Fibroblast of lung (primary cell): ENCODE measurements at regions not wholly inside any gene's neighbourhood (a gene's known extent, or its start where the extent isn't known, plus 50 kb on each side); places are given as distances from the start of the nearest gene placed in this dataset.

Source experiments
- DNase-seq, 2 donors: peaks; one replicate each; pipeline versions ENCODE4 v3.0.0 to v3.0.0-alpha.2; 2010; ENCODE audit warnings: low read depth in 2 of 2
- H2AFZ ChIP-seq: 2 replicates; pipeline ENCODE4 v1.5.1; 2012; ENCODE audit warnings: low read length, control low read depth, inconsistent platforms
- H3K27ac ChIP-seq: 2 replicates; pipeline ENCODE4 v1.5.1; 2011; ENCODE audit warnings: low read length, control low read depth; ENCODE audit not compliant: insufficient read depth
- H3K27me3 ChIP-seq: 2 replicates; pipeline ENCODE4 v1.5.1; 2011; ENCODE audit warnings: mild to moderate bottlenecking, low read length; ENCODE audit not compliant: control insufficient read depth, insufficient read depth
- H3K36me3 ChIP-seq: 2 replicates; pipeline ENCODE4 v1.5.1; 2011; ENCODE audit warnings: low read length; ENCODE audit not compliant: control insufficient read depth, insufficient read depth
- H3K4me1 ChIP-seq: 2 replicates; pipeline ENCODE4 v1.5.1; 2011; ENCODE audit warnings: low read length; ENCODE audit not compliant: control insufficient read depth, insufficient read depth; ENCODE audit errors: extremely low read depth
- H3K4me2 ChIP-seq: 2 replicates; pipeline ENCODE4 v1.5.1; 2011; ENCODE audit warnings: low read length, control low read depth; ENCODE audit not compliant: insufficient read depth; ENCODE audit errors: extremely low read depth
- H3K4me3 ChIP-seq, 4 experiments: fragments of 200-600 bp in 1 of 4; sonication (generic) in 1 of 4; replicated peaks in 1 of 4; 2 replicates each; pipeline ENCODE4 v1.5.1; 2011 to 2016; ENCODE audit warnings: low read length in 4 of 4, low read depth in 3 of 4, mild to moderate bottlenecking in 3 of 4, control low read depth in 2 of 4, inconsistent platforms in 1 of 4, mixed read lengths in 1 of 4; ENCODE audit not compliant: insufficient read depth in 1 of 4; ENCODE audit errors: control extremely low read depth in 1 of 4
- H3K79me2 ChIP-seq: 2 replicates; pipeline ENCODE4 v1.5.1; 2012; ENCODE audit warnings: mild to moderate bottlenecking, low read length, inconsistent platforms; ENCODE audit not compliant: control insufficient read depth, insufficient read depth
- H3K9ac ChIP-seq: 2 replicates; pipeline ENCODE4 v1.5.1; 2011; ENCODE audit warnings: mild to moderate bottlenecking, low read length, control low read depth; ENCODE audit not compliant: insufficient read depth
- H3K9me3 ChIP-seq: 2 replicates; pipeline ENCODE4 v1.5.1; 2012; ENCODE audit warnings: low read depth, low read length; ENCODE audit not compliant: control insufficient read depth, insufficient read depth
- H4K20me1 ChIP-seq: 2 replicates; pipeline ENCODE4 v1.5.1; 2011; ENCODE audit warnings: low read length; ENCODE audit not compliant: control insufficient read depth, insufficient read depth; ENCODE audit errors: extremely low read depth
- EZH2 ChIP-seq: IDR thresholded peaks from 2 replicates; pipeline ENCODE4 v1.5.1; 2012; ENCODE audit warnings: low read length, control low read depth, mild to moderate bottlenecking; ENCODE audit errors: missing control alignments
- TF ChIP-seq, protein P1 (sequence below), 2 donors: IDR thresholded peaks in 1 of 2; conservative IDR thresholded peaks in 1 of 2; 1 replicate in 1 of 2; 2 replicates in 1 of 2; pipeline ENCODE4 v1.5.1; 2011 to 2012; ENCODE audit warnings: low read length in 2 of 2, control low read depth in 1 of 2, inconsistent platforms in 1 of 2, low read depth in 1 of 2, mild to moderate bottlenecking in 1 of 2

- no peaks in the 10 kb centered on the region for H3K9me3 ChIP-seq
- H3K4me2 ChIP-seq, result no peak overlapping the region
- no peaks in the 10 kb centered on the region for H3K36me3 ChIP-seq
- no peak for DNase-seq
- no peak overlapping the region for H3K4me3 ChIP-seq
- H2AFZ ChIP-seq, result no peak overlapping the region
- TF ChIP-seq, protein P1, sequence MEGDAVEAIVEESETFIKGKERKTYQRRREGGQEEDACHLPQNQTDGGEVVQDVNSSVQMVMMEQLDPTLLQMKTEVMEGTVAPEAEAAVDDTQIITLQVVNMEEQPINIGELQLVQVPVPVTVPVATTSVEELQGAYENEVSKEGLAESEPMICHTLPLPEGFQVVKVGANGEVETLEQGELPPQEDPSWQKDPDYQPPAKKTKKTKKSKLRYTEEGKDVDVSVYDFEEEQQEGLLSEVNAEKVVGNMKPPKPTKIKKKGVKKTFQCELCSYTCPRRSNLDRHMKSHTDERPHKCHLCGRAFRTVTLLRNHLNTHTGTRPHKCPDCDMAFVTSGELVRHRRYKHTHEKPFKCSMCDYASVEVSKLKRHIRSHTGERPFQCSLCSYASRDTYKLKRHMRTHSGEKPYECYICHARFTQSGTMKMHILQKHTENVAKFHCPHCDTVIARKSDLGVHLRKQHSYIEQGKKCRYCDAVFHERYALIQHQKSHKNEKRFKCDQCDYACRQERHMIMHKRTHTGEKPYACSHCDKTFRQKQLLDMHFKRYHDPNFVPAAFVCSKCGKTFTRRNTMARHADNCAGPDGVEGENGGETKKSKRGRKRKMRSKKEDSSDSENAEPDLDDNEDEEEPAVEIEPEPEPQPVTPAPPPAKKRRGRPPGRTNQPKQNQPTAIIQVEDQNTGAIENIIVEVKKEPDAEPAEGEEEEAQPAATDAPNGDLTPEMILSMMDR (conservative IDR thresholded peaks at IDR 0.05 in 1 of 2, IDR thresholded peaks at IDR 0.05 in 1 of 2; ENCODE audit: low read depth in 1 of 2, low read length in 2 of 2), result no peak
- no peak for TF ChIP-seq EZH2
- H3K79me2 ChIP-seq, result no peaks in the 10 kb centered on the region
- H3K9ac ChIP-seq, result no peak overlapping the region
- H3K27ac ChIP-seq, result no peak overlapping the region
- H3K4me1 ChIP-seq, result no peaks in the 10 kb centered on the region
- H4K20me1 ChIP-seq, result no peaks in the 10 kb centered on the region
- H3K27me3 ChIP-seq, result no peaks in the 10 kb centered on the region
These were observed 2144.2 kb downstream of the PCDH9 start for GRCh38 chr13:65085977-65086376.

DNA sequence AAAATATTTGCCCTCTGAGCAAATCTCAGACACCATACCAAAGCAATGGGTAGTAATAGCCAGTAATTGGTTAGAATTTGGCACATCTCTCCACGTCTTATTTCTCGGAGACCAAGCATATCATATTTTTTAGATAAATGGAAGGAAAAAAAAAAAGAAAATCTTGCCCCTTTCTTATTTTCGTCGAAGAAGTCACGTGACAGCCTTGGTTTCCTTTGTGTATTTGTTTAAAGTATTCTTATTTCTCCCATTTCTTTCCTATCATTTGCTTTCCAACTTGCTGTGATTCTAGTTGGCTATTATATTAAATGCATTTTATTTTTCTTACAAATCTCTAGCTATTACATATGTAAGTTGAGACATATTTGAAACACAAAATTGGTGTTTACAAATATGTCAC lies 2155.9 kb downstream of the PCDH9 start:
- no peaks in the 10 kb centered on the region for H3K4me1 ChIP-seq
- H3K27ac ChIP-seq, result no peak overlapping the region
- no peak overlapping the region for H3K4me2 ChIP-seq
- DNase-seq, result no peak
- TF ChIP-seq, protein P1 (conservative IDR thresholded peaks at IDR 0.05 in 1 of 2, IDR thresholded peaks at IDR 0.05 in 1 of 2; ENCODE audit: low read depth in 1 of 2, low read length in 2 of 2), result no peak
- TF ChIP-seq EZH2, result no peak
- H3K79me2 ChIP-seq, result no peaks in the 10 kb centered on the region
- H4K20me1 ChIP-seq, result no peaks in the 10 kb centered on the region
- H3K27me3 ChIP-seq, result no peaks in the 10 kb centered on the region
- H2AFZ ChIP-seq, result no peak overlapping the region
- H3K9ac ChIP-seq, result no peak overlapping the region
- no peaks in the 10 kb centered on the region for H3K9me3 ChIP-seq
- H3K4me3 ChIP-seq, result no peak overlapping the region
- H3K36me3 ChIP-seq, result no peaks in the 10 kb centered on the region

DNA sequence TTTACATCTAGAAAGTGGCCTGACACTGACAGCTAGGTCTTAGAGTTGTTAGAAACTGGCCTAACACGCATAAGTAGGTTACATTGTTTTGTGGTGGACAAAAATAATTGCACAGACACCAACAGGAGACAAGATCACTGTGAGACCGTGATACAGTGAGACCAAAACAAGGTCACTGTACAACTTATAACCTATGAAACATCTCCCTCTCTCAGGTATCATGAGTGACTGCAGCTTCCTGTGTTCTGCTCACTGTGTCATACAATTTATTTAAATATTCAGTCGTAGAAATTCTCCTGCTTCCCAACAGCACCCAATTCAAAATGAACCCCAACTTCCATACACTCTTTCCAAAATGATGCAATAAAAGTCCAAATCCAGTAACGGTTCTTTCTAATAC lies 2165.2 kb downstream of the PCDH9 start:
- H3K9ac ChIP-seq, result no peak overlapping the region
- no peak for DNase-seq
- H3K9me3 ChIP-seq, result no peaks in the 10 kb centered on the region
- no peak overlapping the region for H2AFZ ChIP-seq
- H3K4me1 ChIP-seq, result no peaks in the 10 kb centered on the region
- no peaks in the 10 kb centered on the region for H3K27me3 ChIP-seq
- no peaks in the 10 kb centered on the region for H3K36me3 ChIP-seq
- H3K27ac ChIP-seq, result no peak overlapping the region
- H3K4me3 ChIP-seq, result no peak overlapping the region
- TF ChIP-seq EZH2, result no peak
- TF ChIP-seq, protein P1 (conservative IDR thresholded peaks at IDR 0.05 in 1 of 2, IDR thresholded peaks at IDR 0.05 in 1 of 2; ENCODE audit: low read depth in 1 of 2, low read length in 2 of 2), result no peak
- H3K4me2 ChIP-seq, result no peak overlapping the region
- no peaks in the 10 kb centered on the region for H4K20me1 ChIP-seq
- H3K79me2 ChIP-seq, result no peaks in the 10 kb centered on the region
